ENCODE measurements at regions not wholly inside any gene's neighbourhood (a gene's known extent, or its start where the extent isn't known, plus 50 kb on each side); places are given as distances from the start of the nearest gene placed in this dataset.

DNA sequence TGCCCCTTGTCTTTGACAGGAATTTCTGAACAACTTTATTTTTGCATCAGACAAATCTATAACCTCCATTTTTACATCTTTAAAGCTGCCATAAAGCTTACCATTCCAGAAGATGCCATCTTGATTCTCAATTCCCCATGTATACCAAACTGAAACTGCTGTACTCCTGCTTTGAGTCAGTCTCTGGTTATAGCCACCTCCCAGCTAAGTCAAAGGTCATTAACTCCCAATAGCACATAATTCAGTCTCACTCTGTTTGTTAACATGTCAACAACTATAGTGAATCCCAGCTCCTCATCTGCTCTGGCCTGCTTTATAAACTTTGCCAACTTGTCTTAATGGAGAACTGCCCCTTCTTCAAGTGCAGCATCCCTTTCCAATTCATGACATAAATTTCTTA, 343.6 kb downstream of the FRK start:
- no peaks in the 10 kb centered on the region for H3K79me2 ChIP-seq (ENCODE audit: control insufficient read depth, insufficient read depth, low read length)
- H4K20me1 ChIP-seq (ENCODE audit: control insufficient read depth, insufficient read depth) = no peaks in the 10 kb centered on the region
- ATAC-seq (peak; percentile 95), FAIRE-seq (peak; percentile 74), DNase-seq (ENCODE audit: low read depth, low spot score) (peak; percentile 31)
- 0 out of 2 replicates have a peak, but pooled peaks cover 3% of the 10 kb centered on the region for H3K4me1 ChIP-seq (ENCODE audit: control insufficient read depth, insufficient read depth, low read length)
- no peak overlapping the region for H3K9ac ChIP-seq (ENCODE audit: control insufficient read depth, insufficient read depth, low read length)
- no peaks in the 10 kb centered on the region for H3K27me3 ChIP-seq (replicated peaks in 1 of 2; ENCODE audit: control insufficient read depth in 2 of 2, insufficient read depth in 2 of 2, low read length in 1 of 2)
- RAD21 ChIA-PET (ENCODE audit: unreplicated experiment) = interaction anchor here (0.7 kb wide), 1 partner anchor 122 kb away, joined by 4 read pairs; no protein-coding TSS in a partner anchor
- CTCF ChIA-PET = interaction anchor here (1.1 kb wide), 1 partner anchor 9 kb away, joined by 3 read pairs; no protein-coding TSS in a partner anchor
- H3K4me2 ChIP-seq (ENCODE audit: control insufficient read depth, insufficient read depth) = no peak overlapping the region
- 0 out of 2 replicates have a peak overlapping the region, but pooled peaks have one; percentile 28 for H3K27ac ChIP-seq (ENCODE audit: control insufficient read depth, insufficient read depth)
- no peak overlapping the region for H3K4me3 ChIP-seq
- no peaks in the 10 kb centered on the region; the same call in 2 of the 3 replicates for H3K9me3 ChIP-seq (replicated peaks; ENCODE audit: control insufficient read depth, insufficient read depth, low read length)
- intact Hi-C loops (cut with micrococcal nuclease; ENCODE audit: unreplicated experiment) = loop anchor here (1.0 kb wide), 1 partner anchor 174 kb away; no protein-coding TSS in a partner anchor
- no peaks in the 10 kb centered on the region for H3K36me3 ChIP-seq (ENCODE audit: control insufficient read depth in 2 of 2, insufficient read depth in 2 of 2, low read length in 1 of 2)
- in situ Hi-C loops (cut with MboI) = no loop called here
- POLR2A ChIA-PET = interaction anchor here (0.7 kb wide), 1 partner anchor 114 kb away, joined by 3 read pairs; no protein-coding TSS in a partner anchor
- SMC1A ChIA-PET (ENCODE audit: uncharacterized antibody, unreplicated experiment) = interaction anchor here (0.6 to 1.6 kb wide), 4 partner anchors 9 to 533 kb away, joined by 3 to 5 read pairs (median 4); no protein-coding TSS in a partner anchor
- BruUV-seq (replicated peaks) = no TSS peak
- H2AFZ ChIP-seq (ENCODE audit: control insufficient read depth, low read depth, low read length) = no peak overlapping the region
- TF ChIP-seq NBN (IDR thresholded peaks at IDR 0.05) (0 out of 2 replicates have a peak, but pooled peaks have one; percentile 46), NFYB (IDR thresholded peaks at IDR 0.05; ENCODE audit: insufficient read depth, low read depth, low read length) (no peak), SREBF2 (IDR thresholded peaks at IDR 0.05; ENCODE audit: low read length) (no peak), SPI1 (IDR thresholded peaks at IDR 0.05; ENCODE audit: borderline replicate concordance, insufficient read depth, low read depth, low read length) (peak; percentile 76), MYB (IDR thresholded peaks at IDR 0.05; ENCODE audit: borderline replicate concordance, low read depth, low read length) (no peak), RCOR1 (conservative IDR thresholded peaks at IDR 0.05; ENCODE audit: low read depth, low read length) (no peak), ATF7 (IDR thresholded peaks at IDR 0.05; ENCODE audit: low read depth) (no peak), ETV6 (conservative IDR thresholded peaks at IDR 0.05 in 1 of 2, IDR thresholded peaks at IDR 0.05 in 1 of 2; ENCODE audit: borderline replicate concordance in 1 of 2, low read depth in 1 of 2) (no peak), RELA (IDR thresholded peaks at IDR 0.05; ENCODE audit: borderline replicate concordance, partially characterized antibody) (no peak), SMAD5 (IDR thresholded peaks at IDR 0.05; ENCODE audit: low read depth) (no peak), ZNF24 (IDR thresholded peaks at IDR 0.05) (no peak), BMI1 (IDR thresholded peaks at IDR 0.05; ENCODE audit: borderline replicate concordance) (0 out of 2 replicates have a peak, but pooled peaks have one; percentile 30), JUND (IDR thresholded peaks at IDR 0.05; ENCODE audit: low read depth, low read length) (peak; percentile 77; the same call in 1 of the 2 replicates), MTA3 (IDR thresholded peaks at IDR 0.05; ENCODE audit: borderline replicate concordance, low read length) (no peak), TAF1 (IDR thresholded peaks at IDR 0.05; ENCODE audit: borderline replicate concordance, low read depth, low read length) (no peak)
- TF ChIP-seq, protein P1, sequence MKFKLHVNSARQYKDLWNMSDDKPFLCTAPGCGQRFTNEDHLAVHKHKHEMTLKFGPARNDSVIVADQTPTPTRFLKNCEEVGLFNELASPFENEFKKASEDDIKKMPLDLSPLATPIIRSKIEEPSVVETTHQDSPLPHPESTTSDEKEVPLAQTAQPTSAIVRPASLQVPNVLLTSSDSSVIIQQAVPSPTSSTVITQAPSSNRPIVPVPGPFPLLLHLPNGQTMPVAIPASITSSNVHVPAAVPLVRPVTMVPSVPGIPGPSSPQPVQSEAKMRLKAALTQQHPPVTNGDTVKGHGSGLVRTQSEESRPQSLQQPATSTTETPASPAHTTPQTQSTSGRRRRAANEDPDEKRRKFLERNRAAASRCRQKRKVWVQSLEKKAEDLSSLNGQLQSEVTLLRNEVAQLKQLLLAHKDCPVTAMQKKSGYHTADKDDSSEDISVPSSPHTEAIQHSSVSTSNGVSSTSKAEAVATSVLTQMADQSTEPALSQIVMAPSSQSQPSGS (IDR thresholded peaks at IDR 0.05; ENCODE audit: low read length) = peak; percentile 38; the same call in 1 of the 2 replicates
- TF ChIP-seq, protein P2, sequence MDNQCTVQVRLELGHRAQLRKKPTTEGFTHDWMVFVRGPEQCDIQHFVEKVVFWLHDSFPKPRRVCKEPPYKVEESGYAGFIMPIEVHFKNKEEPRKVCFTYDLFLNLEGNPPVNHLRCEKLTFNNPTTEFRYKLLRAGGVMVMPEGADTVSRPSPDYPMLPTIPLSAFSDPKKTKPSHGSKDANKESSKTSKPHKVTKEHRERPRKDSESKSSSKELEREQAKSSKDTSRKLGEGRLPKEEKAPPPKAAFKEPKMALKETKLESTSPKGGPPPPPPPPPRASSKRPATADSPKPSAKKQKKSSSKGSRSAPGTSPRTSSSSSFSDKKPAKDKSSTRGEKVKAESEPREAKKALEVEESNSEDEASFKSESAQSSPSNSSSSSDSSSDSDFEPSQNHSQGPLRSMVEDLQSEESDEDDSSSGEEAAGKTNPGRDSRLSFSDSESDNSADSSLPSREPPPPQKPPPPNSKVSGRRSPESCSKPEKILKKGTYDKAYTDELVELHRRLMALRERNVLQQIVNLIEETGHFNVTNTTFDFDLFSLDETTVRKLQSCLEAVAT (IDR thresholded peaks at IDR 0.05) = no peak
- TF ChIP-seq, protein P3, sequence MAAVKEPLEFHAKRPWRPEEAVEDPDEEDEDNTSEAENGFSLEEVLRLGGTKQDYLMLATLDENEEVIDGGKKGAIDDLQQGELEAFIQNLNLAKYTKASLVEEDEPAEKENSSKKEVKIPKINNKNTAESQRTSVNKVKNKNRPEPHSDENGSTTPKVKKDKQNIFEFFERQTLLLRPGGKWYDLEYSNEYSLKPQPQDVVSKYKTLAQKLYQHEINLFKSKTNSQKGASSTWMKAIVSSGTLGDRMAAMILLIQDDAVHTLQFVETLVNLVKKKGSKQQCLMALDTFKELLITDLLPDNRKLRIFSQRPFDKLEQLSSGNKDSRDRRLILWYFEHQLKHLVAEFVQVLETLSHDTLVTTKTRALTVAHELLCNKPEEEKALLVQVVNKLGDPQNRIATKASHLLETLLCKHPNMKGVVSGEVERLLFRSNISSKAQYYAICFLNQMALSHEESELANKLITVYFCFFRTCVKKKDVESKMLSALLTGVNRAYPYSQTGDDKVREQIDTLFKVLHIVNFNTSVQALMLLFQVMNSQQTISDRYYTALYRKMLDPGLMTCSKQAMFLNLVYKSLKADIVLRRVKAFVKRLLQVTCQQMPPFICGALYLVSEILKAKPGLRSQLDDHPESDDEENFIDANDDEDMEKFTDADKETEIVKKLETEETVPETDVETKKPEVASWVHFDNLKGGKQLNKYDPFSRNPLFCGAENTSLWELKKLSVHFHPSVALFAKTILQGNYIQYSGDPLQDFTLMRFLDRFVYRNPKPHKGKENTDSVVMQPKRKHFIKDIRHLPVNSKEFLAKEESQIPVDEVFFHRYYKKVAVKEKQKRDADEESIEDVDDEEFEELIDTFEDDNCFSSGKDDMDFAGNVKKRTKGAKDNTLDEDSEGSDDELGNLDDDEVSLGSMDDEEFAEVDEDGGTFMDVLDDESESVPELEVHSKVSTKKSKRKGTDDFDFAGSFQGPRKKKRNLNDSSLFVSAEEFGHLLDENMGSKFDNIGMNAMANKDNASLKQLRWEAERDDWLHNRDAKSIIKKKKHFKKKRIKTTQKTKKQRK (IDR thresholded peaks at IDR 0.05; ENCODE audit: low read depth, low read length) = no peak
